SH-SY5Y (cell line): ENCODE measurements at regions not wholly inside any gene's neighbourhood (a gene's known extent, or its start where the extent isn't known, plus 50 kb on each side); places are given as distances from the start of the nearest gene placed in this dataset.

ENCODE experiments used
- GATA2 ChIP-seq: IDR thresholded peaks from 2 replicates; pipeline ENCODE4 v1.6.1; 2011; ENCODE audit warnings: mild to moderate bottlenecking, low read depth, low read length
- GATA3 ChIP-seq: IDR thresholded peaks from 2 replicates; pipeline ENCODE4 v1.6.1; 2011; ENCODE audit warnings: low read depth, mild to moderate bottlenecking, low read length, moderate library complexity

DNA sequence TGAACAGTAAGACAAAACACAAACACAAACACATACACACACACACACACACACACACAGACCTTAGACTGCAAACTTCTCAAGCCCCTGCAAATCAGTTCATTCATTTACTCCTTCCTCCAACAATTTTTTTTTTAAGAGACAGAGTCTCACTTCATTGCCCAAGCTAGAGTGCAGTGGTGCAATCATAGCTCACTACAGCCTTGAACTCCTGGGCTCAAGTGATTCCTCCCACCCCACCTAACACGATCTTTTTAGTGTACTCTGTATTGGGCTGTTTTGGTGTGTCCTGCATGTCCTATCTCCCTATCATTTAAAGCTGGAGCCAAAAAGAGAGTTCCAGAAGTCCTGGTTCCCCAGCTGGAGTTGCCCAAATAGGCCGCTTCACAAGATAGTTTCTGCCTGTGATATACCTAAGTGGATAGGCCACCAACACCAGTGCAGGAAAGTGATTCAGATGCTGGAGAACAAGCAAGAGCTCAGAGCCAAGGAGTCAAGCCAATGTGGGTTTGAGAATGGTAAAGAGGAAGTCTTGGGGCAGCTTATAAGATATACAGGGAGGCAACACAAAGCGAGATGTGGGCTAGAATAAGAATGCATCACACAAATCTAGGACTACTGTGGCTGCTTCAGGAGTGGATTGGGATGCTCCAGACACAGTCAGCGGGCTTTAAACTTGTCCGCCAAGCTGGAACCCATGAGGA, 85.4 kb upstream of the RAPGEF2 start:
- TF ChIP-seq GATA2 (no peak), GATA3 (no peak)
